VCaP (cell line): ENCODE measurements at regions not wholly inside any gene's neighbourhood (a gene's known extent, or its start where the extent isn't known, plus 50 kb on each side); places are given as distances from the start of the nearest gene placed in this dataset.

Source experiments
- H3K27ac ChIP-seq: fragments of 450-650 bp; 2 replicates; pipeline ENCODE4 v1.5.1; 2017
- TF ChIP-seq, protein P1 (sequence below): fragments of 450-650 bp; conservative IDR thresholded peaks from 2 replicates; pipeline ENCODE4 v1.5.1; 2017; ENCODE audit warnings: mild to moderate bottlenecking, moderate library complexity

DNA sequence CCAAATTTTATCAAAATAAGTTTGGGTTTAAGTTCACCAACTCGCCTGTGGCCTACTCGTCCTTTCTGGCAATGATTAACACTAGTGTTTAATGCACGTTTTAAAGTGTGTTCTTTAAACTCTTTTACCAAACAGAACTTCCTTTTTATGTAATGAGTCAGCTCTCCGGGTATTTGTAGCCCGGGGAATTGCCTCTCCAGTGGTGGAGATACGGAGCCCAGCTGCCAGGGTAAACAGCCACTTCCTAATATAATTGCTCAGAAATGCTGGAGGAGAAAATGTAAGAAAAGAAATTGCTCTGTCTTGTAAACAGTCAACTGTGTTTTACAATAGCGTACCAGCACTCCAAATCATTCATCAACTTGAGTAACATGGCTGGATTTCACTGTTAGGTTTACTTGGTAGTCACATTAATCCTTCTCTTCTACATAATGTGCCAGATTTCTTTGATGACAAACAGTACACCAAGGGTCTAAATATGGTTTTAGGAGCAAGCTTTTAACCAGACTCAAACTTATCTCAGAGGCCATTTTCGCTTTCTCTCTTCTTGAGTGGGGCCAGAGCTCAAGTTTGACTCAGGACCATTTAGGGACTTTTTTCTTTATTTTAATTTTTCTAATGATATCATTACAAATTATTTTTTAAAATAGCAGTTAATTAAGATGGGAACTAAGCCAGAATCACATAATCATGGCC, 101.2 kb upstream of the SLC38A2 start:
- TF ChIP-seq, protein P1, sequence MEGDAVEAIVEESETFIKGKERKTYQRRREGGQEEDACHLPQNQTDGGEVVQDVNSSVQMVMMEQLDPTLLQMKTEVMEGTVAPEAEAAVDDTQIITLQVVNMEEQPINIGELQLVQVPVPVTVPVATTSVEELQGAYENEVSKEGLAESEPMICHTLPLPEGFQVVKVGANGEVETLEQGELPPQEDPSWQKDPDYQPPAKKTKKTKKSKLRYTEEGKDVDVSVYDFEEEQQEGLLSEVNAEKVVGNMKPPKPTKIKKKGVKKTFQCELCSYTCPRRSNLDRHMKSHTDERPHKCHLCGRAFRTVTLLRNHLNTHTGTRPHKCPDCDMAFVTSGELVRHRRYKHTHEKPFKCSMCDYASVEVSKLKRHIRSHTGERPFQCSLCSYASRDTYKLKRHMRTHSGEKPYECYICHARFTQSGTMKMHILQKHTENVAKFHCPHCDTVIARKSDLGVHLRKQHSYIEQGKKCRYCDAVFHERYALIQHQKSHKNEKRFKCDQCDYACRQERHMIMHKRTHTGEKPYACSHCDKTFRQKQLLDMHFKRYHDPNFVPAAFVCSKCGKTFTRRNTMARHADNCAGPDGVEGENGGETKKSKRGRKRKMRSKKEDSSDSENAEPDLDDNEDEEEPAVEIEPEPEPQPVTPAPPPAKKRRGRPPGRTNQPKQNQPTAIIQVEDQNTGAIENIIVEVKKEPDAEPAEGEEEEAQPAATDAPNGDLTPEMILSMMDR: no peak

DNA sequence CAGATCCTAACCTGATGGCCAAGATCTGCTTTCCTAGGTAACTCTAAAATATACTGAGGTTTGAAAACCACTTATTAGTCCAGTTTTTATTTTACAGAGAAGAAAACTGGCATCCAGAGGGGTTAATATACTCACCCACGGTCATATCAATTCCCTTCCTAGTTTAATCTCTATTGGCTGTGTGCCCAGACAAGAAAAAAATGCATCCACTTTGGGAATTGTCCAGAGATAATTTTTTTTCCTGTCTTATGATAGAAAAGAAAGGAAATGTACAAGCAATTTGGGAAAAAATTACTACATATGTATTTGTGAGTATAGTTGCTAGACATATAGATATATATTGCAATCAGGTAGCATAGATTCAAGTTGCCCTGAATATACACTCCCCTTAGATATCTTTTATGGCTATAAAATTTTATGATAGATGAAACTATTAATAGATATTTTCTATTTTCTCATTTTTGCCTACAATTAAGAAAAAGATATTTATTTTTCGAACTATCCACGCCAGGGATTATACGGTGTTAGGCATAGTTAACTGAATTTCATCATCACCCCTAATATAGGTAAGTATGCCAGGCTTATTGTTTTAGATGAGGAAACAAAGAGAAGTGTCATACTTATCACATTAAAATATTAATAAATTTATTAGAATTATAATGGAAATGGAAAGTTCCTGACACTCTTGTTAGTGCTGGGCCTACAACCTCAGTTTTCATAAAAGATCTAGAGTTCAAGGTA, 100.5 kb upstream of the SLC38A2 start:
- peak overlapping the region; percentile 73 for H3K27ac ChIP-seq
- TF ChIP-seq, protein P1: no peak

More for the DNA sequence above, 101.2 kb upstream of the SLC38A2 start:
- H3K27ac ChIP-seq: peak overlapping the region; percentile 73

DNA sequence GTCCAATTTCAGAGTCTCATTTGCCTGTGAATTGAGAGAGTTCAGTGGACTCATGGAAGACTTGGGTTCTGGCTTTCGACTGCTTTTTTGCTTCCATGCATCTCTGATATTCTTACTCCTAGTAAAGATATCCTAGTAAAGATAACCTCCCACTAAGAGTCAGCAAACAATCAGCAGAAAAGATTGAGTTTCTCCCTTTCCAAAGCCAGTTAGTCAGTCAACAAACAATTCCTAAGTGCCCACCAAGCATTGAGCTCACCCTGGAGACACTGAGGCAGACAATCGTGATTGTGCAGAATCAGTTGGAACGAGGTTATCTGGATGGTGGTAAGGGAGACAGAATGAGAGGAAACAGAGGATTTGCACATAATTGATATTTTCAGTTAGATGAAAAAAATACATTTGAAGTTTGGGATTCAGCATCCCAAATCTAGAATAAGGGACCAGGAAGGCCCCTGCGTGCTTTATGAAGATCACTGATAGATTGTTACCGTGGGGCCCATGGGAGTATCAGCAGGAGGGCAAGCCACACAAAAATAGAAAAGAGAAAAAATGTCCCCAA, 99.7 kb upstream of the SLC38A2 start:
- TF ChIP-seq, protein P1: no peak
- H3K27ac ChIP-seq: peak overlapping the region; percentile 73

DNA sequence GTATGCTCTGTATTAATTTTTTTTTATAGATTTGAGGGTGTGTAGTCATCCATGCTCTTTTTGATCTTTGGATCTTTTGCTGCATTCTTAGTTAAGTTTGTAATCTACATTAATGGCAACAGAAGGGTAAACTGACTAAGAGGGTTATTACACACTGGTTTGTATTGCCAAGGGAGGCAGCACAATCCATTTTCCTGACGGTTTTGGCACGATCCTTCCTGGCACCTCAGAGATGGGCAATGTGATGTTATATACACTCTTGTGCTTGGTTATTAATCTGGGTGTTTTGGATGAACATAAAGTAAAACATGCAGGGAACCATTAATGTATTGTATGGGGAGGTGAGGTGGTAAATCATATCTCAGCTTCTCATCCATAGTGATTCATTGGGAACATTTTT, 98.8 kb upstream of the SLC38A2 start:
- H3K27ac ChIP-seq: no peak overlapping the region
- TF ChIP-seq, protein P1: no peak

DNA sequence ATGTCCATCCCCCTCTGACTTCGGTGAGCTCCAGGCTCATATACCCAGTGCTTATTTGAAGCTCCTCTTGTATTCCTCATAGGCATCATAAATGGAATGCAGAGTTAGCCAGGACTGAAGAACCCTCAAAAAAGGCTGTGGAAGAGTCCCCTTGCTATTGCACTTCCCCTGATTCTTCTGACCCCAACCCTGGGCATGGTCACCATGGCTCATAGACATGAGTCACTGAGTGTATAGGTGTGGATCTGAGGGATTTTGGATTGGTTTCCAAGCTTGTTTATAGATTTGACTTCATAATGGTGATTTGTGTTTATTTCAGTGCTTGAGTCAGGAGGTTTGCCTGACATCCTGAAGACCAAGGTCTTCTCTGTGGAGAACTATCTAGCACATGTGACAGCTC, 98.4 kb upstream of the SLC38A2 start:
- H3K27ac ChIP-seq: no peak overlapping the region
- TF ChIP-seq, protein P1: no peak

DNA sequence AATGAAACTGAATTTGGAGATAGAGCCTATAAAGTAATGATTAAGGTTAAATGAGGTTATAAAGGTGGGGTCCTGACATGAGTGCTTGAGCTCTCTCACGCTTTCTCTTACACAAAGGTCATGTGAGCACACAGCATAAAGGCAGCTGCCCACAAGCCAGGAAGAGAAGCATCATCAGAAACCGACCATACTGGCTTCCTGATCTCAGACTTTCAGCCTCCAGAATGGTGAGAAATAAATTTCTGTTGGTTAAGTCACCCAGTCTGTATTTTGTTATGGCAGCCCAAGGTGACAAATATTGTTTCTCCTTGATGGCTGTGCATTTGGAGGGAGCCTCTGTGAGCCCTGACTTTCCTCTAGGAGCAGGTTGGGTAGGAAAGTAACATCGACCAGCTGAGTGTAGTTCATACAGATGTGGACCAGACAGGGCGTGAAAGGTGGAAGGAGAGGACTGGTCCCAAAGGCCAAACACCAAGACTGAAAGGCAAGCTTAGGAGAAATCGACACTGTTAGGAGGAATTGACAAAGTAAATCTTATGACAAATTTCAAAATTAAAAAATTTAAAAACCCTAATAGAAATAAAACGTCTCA, 97.6 kb upstream of the SLC38A2 start:
- H3K27ac ChIP-seq: no peak overlapping the region
- TF ChIP-seq, protein P1: no peak

DNA sequence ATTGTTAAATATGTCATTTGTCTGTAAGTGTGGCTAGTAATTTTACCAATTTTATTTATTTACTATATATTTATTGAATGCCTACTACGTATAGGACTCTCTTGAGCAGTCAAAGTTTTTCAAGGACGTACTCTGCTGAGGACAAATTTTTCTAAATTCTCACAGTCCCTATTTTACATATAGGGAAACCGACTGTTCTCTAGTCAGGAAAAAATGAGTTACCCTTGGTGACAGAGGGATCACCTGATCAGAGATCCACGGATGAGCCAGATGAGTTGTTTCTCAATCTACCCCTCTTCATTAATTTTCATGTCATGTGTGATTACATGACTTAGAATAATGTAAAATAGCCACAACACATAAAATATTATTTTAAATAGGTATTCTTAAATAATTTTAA, 96.2 kb upstream of the SLC38A2 start:
- H3K27ac ChIP-seq: no peak overlapping the region
- TF ChIP-seq, protein P1: no peak
